ENCODE measurements at regions not wholly inside any gene's neighbourhood (a gene's known extent, or its start where the extent isn't known, plus 50 kb on each side); places are given as distances from the start of the nearest gene placed in this dataset.
"Not testable (repeated sequence)": the region's sequence is repeated elsewhere in the genome, so short reads cannot be mapped to it uniquely, and the experiment has no call there.

DNA sequence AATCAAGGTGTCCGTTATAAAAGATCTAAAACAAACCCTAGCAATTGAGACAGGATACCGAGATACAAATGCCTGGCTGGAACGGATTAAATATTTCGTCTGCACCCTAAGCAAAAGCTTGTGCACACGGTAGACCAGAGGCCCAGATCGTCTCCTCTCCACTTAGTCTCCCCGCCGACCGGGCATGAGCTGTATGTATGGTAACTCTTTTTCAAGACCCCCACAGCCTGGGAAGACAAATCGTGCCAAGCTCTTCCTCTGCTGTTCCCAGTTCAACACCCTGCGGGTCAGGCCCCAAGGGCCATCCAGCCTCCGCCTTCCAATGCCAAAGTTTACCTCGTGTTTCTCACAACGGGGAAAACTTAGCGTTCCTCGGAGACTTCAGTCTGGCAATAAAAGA lies 285.7 kb upstream of the GALNT17 start:
- DNase-seq (ENCODE audit: low read depth in 1 of 2, low spot score in 1 of 2) = no peak

DNA sequence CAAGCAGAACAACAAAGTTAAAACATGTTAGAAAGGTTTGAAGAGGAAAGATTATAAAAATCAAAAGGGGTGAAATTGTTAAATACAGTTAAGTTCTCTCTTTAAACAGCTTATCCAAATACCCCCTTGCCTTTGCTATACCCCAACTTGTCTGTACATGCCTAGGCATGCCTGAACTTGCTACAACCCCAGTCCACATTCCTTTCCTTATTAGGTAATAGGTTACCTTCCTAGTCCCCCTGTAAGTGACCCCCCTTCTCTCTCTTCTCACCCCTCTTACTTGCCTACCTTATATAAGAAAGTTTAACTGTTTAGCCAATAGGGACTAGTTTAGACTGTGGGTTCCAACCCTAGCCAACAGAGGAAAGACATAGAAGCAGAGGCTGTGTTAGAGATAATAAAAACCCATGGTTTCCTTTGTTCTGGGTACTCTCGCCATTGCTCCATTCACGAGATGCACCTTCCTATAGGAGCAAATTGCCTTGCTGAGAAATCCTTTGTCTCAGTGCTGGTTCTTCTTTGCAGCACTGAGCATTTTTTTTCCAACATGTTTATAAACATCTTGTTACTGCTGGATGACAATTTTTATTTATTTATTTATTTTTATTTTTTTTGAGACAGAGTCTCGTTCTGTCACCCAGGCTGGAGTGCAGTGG lies 282.2 kb upstream of the GALNT17 start:
- DNase-seq (ENCODE audit: low read depth in 1 of 2, low spot score in 1 of 2) = no peak

DNA sequence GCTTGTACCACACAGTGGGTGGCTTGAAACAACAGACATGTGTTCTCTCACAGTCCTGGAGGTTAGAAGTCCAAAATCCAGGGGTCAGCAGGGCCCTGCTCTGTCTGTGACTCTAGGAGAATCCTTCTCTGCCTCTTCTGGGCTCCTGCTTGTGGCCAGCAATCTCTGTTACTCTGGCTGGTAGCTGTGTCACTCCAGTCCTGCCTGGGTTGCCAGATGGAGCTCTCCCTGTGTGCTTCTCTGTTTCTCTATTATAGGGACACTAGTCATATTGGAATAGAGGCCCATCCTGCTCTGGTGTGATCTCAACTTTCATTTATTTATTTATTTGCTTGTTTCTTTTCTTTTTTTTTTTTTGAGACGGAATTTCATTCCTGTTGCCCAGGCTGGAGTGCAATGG lies 276.6 kb upstream of the GALNT17 start:
- DNase-seq (ENCODE audit: low read depth in 1 of 2, low spot score in 1 of 2) = no peak

DNA sequence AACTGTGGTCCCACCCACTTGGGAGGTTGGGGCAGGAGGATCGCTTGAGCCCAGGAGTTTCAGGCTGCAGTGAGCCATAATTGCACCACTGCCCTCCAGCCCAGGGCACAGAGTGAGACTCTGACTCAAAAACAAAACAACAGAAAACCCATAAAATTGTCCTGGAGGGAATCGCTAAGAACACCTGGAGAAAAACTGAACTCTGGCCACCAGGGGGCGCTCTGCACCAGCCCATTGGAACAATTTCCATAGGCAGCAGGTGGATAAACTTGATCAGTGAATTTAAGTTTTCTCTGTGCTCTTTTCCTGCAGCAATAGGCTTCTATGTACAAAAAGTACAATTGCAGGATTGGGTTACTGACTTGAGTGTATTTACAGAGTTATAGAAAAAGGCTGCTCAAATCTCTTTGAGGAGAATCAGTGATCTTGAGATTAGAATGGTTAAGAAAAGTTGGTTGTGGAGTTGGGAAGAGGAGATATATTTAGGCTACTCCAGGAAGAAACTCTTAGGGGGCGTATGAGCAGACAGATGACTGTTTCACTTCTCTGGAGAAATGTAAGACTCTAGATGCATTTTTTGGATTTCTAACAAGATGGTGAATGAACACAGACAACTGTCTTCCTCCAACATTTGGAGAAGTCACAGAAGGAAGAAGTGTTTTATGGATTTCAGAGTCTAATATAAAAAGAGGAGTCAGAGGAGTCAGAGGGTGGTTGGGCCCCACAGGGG lies 274.9 kb upstream of the GALNT17 start:
- peak; percentile 16 to 20 for DNase-seq (ENCODE audit: low read depth in 1 of 2, low spot score in 1 of 2)

DNA sequence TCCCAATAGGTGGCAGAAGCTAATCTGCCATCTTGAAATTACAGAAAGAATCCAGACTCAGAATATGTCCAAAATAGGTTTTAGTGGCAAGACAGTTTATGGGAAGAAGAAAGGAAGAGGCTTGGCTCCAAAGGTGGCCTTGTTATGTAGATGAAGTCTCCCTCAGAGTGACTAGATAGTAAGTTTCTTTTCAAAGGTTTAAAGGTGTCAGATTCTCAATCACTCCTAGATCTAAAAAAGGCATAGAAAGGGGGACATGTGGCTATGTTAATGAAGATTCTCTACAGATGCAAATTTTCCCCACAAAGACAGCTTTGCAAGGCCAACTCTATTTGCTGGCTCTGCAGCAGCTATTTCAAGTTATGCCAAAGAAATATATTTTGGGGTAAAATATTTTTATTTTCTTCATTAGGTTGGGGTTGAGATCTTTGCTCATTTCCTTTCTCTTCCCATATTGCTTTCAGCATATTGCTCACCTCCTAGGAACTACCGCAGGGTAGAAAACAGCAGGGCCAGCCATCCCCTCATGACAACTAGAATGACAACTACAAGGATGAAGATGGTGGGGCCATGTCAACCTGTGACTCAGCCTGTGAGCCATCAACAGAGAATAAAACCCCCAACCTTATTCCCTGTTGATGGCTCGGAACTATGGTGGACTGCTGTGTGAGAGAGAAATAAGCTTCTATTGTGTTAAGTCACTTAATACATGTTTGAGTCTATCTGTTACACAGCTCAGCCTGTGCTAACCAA lies 274.0 kb upstream of the GALNT17 start:
- no peak for DNase-seq (ENCODE audit: low read depth in 1 of 2, low spot score in 1 of 2)

DNA sequence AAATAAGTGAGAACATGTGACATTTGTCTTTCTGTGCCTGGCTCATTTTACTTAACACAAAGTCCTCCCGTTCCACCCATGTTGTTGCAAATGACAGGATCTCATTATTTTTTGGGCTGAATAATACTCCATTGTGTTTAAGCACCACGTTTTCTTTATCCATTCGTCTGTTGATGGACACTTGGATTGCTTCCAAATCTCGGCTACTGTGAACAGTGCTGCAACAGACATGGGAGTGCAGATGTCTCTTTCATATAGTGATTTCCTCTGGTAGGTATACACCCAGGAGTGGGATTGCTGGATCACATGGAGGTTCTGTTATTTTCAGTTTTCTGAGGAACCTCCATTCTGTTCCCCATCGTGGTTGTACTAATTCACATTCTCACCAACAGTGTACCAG lies 264.4 kb upstream of the GALNT17 start:
- no peak for DNase-seq (ENCODE audit: low read depth in 1 of 2, low spot score in 1 of 2)

DNA sequence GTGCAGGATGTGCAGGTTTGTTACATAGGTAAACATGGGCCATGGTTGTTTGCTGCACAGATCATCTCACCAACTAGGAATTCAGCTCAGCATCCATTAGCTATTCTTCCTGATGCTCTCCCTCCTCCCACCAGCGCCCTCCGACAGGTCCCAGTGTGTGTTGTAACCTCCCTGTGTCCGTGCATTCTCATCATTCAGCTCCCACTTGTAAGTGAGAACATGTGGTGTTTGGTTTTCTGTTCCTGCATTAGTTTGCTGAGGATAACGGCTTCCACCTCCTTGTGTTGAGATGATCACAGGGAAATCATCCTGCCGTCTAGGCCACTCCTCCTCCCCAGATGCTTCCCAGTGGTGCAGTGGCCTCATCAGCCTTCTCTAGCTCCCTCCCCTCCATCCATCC lies 261.6 kb upstream of the GALNT17 start:
- DNase-seq (ENCODE audit: low read depth in 1 of 2, low spot score in 1 of 2) = no peak

DNA sequence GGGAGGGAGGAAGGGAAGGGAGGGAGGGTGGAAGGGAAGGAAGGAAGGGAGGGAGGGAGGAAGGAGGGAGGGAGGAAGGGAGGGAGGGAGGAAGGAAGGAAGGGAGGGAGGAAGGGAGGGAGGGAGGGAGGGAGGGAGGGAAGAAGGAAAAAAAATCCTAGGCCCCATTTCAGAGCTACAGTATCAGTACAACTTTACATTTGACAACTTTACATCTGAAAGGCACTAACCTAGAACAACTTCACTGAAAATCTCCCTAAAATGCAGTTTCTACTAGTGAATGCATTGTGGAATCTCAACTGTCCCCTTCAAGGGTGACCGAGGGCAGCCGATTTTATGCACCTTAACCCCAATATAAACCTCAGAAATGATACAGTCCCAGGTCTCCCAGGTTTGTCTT lies 259.8 kb upstream of the GALNT17 start:
- no peak for DNase-seq (ENCODE audit: low read depth in 1 of 2, low spot score in 1 of 2)

DNA sequence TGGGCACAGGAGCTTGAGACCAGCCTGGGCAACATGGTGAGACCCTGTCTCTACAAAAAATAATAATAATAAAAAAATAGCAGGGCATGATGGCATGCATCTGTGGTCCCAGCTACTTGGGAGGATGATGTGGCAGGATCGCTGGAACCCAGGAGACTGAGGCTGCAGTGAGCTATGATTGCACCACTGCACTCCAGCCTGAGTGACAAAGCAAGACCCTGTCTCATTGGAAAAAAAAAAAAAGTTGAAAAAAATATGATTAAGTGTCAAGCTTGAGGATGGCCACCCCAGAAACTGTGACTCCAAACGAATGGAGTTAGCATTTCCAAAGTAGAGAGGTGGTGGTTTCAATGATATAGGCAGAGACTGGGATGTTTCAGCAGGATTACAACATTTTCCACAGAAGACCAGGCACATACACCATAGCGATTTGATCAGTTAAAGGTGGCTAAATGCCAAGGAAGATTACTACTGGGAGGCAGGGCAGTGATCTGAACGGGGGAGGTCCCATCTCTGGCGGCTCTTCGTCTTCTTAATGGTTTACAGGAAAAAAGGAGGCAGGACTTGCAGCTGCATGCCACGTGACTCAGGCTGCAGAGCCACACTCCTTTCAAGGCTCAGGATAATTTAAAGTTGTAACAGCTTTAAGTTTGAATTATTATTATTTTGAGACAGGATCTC lies 250.6 kb upstream of the GALNT17 start:
- DNase-seq (ENCODE audit: low read depth in 1 of 2, low spot score in 1 of 2) = no peak

DNA sequence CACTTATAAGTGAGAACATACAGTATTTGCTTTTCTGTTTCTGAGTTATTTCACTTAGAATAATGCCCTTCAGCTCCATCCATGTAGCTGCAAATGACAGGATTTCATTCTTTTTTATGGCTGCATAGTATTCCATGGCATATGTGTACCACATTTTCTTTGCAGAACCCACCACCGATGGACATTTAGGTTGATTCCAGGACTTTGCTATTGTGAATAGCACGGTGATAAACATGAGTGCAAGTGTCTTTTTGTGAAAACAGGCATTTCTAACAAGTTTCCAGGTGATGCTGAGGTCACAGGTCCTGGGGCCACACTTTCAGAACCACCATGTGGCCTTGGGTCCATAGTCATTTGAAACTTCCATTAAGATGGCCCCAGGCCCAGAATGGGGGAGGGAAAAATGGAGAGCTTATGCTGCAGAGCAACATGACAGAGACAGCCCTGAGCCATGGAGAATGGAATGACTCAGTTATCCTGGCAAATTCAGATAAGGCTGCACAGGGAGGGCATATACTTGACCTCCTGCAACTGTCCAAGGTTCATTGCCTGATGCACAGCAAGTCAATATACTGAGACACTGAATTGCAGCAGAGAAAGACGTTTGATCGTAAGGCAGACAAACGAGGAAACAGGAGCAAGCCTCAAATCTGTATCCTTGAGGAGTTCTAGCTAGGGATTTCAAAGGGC lies 248.0 kb upstream of the GALNT17 start:
- DNase-seq (ENCODE audit: low read depth in 1 of 2, low spot score in 1 of 2) = no peak

DNA sequence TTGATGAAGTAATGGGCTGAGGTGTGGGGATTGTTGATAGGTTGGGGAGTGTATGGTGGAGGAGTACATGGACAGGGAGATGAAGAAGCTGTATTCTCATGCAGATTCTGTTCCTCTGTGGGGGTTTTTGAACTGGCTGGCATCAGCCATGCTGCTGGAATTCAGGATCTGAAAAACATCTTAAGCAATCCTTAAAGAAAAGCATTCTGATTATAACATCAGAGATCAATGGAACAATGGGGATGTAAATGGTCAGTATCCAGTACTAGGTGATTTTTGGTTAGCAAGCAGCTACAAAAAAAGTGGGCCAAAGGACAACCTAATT lies 247.5 kb upstream of the GALNT17 start:
- DNase-seq (ENCODE audit: low read depth in 1 of 2, low spot score in 1 of 2) = no peak

DNA sequence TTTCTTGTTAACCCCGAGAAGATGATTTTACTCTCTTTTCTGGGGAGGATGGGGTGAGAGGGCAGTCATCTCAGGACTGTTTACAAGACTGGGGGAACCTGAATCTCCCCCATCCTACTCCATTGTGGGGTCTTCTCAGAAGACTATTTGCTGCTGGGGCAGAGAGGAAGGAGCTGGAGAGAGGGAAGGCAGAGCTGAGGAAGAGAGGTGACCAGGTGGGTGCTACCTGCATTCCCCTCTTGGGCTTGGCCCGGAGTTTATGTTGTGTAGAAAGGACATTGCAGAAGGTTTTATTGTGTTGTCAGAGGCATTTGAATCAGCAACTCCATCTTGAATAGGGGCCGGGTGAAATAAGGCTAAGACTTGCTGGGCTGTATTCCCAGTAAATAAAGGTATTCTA lies 247.1 kb upstream of the GALNT17 start:
- no peak for DNase-seq (ENCODE audit: low read depth in 1 of 2, low spot score in 1 of 2)

DNA sequence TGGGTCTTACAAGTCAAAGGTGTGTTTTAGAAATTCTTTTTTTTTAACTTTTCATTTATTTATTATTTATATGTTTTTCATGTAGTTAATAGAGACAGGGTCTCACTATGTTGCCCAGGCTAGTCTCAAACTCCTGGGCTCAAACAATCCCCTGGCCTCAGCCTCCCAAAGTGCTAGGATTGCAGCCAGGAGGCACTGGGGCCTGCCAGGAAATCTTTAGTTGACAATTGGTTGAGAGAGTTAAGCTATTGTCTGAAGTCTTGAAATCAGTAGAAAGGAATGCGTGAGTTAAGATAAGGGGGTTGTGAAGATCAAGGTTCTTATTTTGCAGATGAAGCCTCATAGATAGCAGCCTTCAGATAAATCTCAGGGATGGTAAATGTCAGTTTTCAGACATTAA lies 245.4 kb upstream of the GALNT17 start:
- no peak for DNase-seq (ENCODE audit: low read depth in 1 of 2, low spot score in 1 of 2)

DNA sequence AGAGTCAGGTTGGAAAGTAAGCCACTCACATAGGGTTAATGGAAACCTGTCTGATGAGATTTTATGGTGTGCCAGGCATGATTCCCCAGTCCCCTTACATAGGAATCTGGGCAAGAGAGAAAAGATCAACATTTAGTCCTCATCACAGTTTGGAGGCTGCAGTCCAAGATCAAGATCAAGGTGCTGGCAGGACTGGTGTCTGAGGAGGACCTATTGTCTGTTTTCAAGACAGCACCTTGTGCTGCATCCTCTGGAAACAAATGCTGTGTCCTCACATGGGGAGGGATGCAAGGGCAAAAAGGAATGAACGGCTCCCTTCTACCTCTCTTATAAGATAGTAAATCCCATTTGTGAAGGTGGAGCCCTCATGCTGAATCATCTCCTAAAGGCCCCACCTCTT lies 244.8 kb upstream of the GALNT17 start:
- DNase-seq (ENCODE audit: low read depth in 1 of 2, low spot score in 1 of 2) = no peak

DNA sequence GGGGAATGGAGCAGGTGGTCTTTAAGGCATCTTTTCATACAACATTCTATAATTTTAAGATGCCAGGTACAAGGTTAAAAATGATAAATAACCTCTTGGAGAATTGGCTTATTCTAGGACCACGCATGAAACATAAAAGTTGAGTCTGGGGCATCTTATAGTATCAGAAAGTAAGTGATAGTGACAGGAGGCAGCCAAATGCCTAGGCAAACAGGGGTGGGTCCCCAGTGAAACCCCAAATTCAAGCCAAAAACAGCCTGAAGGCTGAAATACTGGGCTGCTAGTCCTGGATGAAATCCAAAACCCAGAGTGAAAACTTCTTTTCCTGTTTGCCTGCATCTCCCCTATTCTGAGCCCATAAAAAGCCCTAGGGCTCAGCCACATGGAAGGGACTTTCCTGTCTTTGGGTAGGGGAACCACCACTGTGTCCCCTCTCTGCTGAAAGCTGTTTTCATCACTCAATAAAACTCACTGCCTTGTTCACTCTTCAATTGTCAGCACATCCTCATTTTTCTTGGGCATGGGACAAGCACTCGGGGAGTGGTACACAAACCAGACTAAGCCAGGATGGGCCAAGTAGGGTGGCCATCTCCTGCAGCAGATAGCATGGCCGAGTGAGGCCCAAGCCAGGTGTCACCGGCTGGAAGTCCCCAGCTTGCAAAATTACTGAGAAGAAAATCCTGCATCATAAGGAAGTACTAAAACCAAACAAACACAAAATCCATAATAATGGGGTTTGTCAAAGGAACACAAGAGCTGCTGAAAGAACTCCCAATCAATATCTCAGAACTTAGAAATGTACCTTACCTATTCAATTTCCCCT lies 241.6 kb upstream of the GALNT17 start:
- DNase-seq (ENCODE audit: low read depth in 1 of 2, low spot score in 1 of 2) = no peak

DNA sequence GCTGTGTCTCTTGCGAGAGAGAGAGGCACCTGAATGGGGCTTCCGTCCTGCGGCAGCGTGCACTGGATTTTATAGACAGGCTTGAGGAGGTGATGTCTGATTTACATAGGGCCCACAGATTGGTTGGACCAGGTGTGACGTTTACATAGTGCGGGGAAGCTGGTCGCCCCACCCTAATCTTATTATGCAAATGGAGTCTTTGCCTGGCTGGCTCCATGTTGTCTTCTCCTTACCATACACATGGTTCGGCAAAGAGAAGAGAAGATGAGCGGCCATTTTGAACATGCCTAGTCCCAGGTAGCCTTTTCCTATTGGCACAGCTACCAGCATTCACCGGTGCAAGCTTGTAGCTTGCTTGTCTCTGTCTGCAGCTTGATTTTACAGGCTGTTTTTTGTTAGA lies 238.5 kb upstream of the GALNT17 start:
- DNase-seq (ENCODE audit: low read depth in 1 of 2, low spot score in 1 of 2) = no peak

DNA sequence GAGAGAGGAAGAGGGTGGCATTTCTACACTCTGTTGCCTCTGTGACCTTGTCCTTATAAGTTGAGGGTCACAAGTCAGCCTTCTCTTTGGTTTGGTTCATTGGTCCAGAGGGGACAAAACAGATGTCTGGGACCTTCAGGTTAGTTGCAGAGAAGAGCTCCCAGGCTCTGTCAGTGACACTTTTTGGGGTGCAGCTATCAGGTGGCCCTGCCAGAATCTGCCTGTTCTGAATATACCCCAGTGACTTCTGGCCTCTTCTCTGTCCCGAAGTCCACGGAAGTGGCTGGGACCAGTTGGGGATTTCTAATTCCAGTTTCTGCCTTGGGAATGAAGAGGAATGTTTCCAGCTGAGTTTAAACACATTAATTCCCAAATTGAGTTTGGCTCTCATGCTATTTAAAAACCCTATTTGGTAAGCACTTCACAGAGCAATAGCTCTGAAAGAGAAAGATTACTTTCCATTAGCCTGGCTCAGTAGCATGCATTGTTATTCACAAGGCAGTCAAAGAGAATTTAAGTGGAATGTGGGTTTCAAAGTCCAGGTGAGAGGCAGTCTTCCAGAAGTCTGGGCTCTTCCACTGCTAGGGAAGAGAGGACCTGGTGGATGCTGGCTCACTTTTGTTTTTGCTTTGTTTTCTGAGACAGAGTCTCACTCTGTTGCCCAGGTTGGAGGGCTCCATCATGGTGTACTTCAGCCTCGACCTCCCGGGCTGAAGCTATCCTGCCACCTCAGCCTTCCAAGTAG lies 237.8 kb upstream of the GALNT17 start:
- DNase-seq (ENCODE audit: low read depth in 1 of 2, low spot score in 1 of 2) = no peak

DNA sequence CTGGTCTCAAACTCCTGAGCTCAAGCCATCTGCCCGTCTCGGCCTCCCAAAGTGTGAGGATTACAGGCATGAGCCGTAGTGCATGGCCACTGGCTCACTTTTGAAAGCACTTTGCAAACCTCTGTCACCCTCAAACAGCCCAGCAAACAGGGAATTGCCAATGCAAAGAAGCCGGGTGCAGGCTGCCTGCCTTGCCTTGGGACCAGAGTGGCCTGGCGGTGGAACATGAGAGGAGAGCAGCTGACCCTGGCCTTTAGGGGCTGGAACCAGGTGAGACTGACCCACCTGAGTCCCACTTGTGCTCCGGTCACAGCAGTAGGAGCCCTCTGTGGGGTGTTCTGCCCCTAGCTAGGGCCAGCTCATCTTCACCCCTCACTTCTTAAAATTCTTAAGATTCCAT lies 237.1 kb upstream of the GALNT17 start:
- DNase-seq (ENCODE audit: low read depth in 1 of 2, low spot score in 1 of 2) = no peak

DNA sequence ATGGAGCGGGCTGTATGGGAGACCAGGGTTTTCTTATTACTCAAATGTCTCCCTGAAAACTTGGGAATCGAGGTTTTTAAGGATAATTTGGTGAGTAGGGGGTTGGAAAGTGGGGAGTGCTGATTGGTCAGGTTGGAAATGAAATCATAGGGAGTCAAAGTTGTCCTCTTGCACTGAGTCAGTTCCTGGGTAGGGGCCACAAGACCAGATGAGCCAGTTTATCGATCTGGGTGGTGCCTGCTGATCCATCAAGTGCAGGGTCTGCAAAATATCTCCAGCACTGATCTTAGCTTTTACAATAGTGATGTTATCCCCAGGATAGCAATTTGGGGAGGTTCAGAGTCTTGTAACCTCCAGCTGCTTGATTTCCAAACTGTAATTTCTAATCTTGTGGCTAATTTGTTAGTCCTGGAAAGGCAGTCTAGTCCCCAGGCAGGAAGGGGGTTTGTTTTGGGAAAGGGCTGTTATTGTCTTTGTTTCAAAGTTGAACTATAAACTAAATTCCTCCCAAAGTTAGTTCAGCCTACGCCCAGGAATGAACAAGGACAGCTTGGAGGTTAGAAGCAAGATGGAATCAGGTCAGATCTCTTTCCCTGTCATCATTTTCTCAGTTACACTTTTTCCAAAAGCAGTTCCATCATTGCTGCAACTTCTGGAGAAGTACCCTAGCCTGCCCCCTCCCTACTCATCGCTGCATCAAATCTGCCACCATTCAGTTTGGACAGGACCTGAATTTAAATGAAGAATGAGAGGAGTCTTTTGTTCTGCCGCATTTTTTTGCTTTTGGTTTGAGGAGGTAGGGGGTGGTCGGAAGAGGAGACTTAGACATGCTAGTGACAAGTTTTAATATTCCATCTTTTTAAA lies 236.4 kb upstream of the GALNT17 start:
- not testable (repeated sequence) for DNase-seq (ENCODE audit: low read depth in 1 of 2, low spot score in 1 of 2)

Data from activated T-helper 1 cell treated with anti-CD3 and anti-CD28 coated beads, Interleukin-2, amount 50 U/mL, for 16 hours (primary cell).